IPS DF 4.7 (cell line): ENCODE measurements at regions not wholly inside any gene's neighbourhood (a gene's known extent, or its start where the extent isn't known, plus 50 kb on each side); places are given as distances from the start of the nearest gene placed in this dataset.
A peak's percentile ranks its signal among the peaks of the same experiment; 100 is the strongest.

Experiments
- DNase-seq: peaks from one replicate; pipeline ENCODE4 v3.0.0-alpha.2; 2013; ENCODE audit warnings: low spot score; ENCODE audit errors: extremely low read depth

DNA sequence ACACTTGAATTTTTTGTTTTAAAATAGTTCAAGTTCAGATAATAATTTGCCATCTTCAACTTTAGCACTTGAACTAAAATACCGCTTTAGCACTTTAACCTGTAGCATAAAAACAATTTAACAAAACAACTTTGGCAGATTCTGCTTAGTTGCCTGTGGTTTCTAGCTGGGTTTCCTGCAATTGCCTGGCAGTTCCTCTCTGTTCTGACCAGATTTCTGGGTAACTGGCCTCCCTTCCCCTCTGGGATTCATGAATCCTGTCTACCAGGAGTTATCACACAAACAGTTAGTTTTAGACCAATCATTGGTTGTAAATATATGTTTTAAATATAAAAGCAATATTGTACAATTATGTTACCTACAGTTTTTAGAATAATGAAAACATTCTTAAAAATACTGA is 89.8 kb upstream of the HDAC9 start:
- DNase-seq, result no peak

- no peak for DNase-seq
Measured at GRCh38 chr7:18407385-18407784, 88.2 kb upstream of the HDAC9 start.

- peak; percentile 33 for DNase-seq
Measured at GRCh38 chr7:18408461-18408860, 87.1 kb upstream of the HDAC9 start.

DNA sequence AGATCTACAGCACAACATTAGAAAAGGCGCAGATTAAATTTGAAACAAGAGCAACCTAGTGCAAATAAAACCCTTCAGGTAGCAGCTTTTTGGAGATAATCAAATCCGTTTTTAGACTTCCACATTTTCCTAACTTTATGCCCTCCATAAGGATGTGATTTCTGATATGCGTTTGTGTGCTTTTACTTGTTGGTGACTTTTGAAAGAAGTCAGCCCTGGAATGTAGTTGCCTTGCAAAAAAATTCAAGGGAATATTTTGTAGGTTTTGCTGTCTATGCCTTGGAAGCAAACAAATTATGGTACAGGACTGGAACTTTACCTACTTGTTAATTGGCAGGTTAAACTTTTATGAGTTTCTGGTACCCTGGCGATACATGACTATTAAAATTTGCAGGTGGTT is 86.7 kb upstream of the HDAC9 start:
- no peak for DNase-seq

GRCh38 chr7:18413447-18413846 is 82.1 kb upstream of the HDAC9 start:
- no peak for DNase-seq

DNA sequence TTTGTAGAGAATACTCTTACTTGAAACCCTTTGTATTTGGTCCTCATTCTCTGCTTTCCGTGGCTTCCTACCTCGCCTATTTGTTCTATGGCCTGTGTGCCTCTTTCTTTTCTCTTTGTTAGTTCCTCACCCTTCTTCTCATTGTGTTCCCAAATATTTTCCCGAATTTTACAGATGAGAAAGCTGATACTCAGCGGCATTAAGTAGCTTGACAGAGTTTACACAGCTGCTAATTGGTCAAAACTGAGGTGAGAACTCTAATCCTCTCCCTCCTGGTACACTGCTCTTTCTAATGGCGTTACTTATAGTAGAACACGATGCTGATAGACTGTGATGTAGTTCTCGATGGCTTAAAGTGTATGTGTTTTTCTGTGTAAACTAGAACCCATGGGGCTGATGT is 80.7 kb upstream of the HDAC9 start:
- DNase-seq, result no peak

DNA sequence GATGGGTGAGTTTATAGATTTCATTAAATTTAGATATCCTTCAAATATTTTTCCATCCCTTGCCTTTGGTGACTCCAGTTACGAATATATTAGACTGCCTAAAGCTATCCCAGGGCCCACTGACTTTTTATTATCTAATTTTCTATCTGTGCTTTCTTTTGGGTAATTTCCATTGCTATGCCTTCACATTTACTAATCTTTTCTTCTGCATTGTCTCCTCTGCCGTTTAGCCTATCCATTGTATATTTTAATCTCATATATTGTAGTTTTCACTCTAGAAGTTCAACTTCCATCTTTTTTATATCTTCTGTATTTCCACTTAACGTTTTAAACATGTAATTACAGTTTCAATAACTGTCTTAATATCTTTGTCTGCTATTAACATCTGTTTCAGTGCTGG is 78.6 kb upstream of the HDAC9 start:
- no peak for DNase-seq

DNA sequence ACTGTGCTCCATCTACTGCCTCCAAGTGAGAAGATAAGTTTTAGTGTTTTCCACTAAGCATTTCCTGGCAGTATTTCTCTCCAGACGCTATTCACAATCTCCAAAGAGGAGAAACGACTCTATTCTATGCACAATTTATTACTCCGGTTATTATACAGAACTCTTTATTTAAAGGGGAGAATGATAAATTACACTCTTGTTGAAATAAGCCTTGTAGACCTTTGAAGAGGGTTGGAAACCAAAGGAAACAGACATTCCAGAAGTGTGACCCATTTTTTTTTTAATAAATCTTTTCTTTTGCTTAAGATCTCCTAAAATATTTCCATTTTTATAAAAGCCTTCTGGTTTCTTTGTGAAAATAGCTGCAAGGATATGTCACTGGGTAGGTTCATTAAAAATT is 76.1 kb upstream of the HDAC9 start:
- no peak for DNase-seq

DNA sequence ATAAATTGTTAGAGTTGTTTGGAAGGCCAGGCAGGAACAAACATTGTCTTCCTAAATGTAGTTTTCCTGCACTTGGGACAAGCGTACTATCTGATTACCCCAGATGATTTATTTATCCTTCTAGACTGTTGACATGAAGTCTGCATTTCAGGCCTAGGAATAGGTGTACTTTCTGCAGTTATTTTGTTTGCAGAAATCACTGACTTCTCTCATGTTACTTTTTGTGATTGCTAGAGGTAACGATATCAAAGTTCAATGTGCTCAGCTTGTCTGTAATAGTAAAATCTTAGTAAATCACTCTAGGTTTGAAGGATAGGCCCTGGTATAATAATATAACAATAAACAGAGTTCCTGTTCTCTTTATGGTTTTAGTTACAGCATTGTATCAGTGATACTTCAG is 75.4 kb upstream of the HDAC9 start:
- DNase-seq, result no peak

DNA sequence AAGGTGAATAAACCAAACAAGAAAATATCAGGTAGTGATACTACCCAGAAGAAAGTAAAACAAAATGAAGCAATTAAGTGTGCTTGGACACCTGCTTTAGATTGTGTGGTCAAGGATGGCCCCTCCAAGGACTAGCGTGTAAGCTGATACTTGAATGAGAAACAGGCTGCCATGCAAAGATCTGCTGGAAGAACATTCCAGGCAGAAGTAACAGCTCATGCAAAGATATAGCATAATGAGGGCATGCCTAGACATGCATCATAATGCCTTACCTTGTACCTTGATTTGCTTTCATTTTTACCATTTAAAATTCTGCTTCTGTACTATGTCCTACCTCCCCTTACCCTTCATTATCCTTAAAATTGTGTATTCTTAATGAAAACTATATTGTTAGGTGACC is 74.8 kb upstream of the HDAC9 start:
- no peak for DNase-seq

GRCh38 chr7:18421297-18422002 is 74.1 kb upstream of the HDAC9 start:
- DNase-seq, result no peak

- no peak for DNase-seq
Measured at GRCh38 chr7:18425227-18425626, 70.3 kb upstream of the HDAC9 start.

GRCh38 chr7:18425838-18426445 is 69.6 kb upstream of the HDAC9 start:
- no peak for DNase-seq

- DNase-seq, result no peak
Measured at GRCh38 chr7:18426564-18427226, 68.9 kb upstream of the HDAC9 start.

DNA sequence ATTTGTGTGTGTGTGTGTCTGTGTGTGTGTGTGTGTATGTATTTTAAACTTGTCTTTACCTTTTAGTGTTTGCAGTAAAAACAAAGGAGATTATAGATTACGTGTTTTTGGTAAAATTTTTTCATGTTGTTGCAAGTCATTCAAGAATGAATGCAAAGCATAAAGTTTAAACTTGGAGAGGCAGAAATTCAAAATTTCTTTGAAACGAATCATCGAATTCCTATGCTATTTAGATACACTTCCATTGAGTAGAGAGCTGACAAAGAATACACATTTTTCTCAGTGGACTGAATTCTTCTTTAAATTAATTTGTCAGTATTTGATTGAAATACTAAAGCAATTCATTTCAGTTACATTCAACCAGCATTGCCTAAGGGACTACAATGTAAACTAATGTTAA is 66.0 kb upstream of the HDAC9 start:
- DNase-seq, result no peak

GRCh38 chr7:18430810-18431209 is 64.7 kb upstream of the HDAC9 start:
- no peak for DNase-seq

GRCh38 chr7:18434171-18434570 is 61.4 kb upstream of the HDAC9 start:
- DNase-seq, result no peak

GRCh38 chr7:18437101-18437500 is 58.4 kb upstream of the HDAC9 start:
- no peak for DNase-seq

DNA sequence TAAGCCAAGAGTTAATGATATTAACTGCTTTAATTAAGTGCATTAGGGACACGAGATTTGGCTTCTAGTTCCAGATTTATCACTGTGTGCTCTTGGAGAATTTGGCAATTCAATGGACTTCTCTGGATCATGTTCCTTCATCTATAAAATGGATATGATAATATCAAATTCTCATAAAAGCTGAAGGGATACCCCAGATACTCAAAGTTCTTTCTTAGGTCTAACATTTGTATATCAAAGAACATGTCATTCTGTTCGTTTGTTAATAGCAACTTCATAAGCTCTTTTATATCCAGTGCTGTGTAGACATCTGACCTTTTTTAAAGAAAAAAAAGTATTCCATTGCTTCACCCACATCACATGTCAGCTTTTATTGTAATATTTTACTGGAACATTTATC is 54.6 kb upstream of the HDAC9 start:
- DNase-seq, result no peak

- DNase-seq, result no peak
Measured at GRCh38 chr7:18444826-18445225, 50.7 kb upstream of the HDAC9 start.

GRCh38 chr7:18445483-18445882 is 50.1 kb upstream of the HDAC9 start:
- DNase-seq, result no peak
